DND-41 (cell line): ENCODE measurements at regions not wholly inside any gene's neighbourhood (a gene's known extent, or its start where the extent isn't known, plus 50 kb on each side); places are given as distances from the start of the nearest gene placed in this dataset.

Source experiments
- EZH2 ChIP-seq: IDR thresholded peaks from 3 replicates; pipeline ENCODE4 v1.6.1; 2012; ENCODE audit warnings: borderline replicate concordance, low read depth, mild to moderate bottlenecking, moderate library complexity, low read length, inconsistent platforms; ENCODE audit not compliant: severe bottlenecking
- TF ChIP-seq, protein P1 (sequence below): IDR thresholded peaks from 2 replicates; pipeline ENCODE4 v1.5.1; 2012; ENCODE audit warnings: borderline replicate concordance, low read length, moderate library complexity, mild to moderate bottlenecking; ENCODE audit not compliant: poor library complexity, severe bottlenecking; ENCODE audit errors: extremely low read depth

DNA sequence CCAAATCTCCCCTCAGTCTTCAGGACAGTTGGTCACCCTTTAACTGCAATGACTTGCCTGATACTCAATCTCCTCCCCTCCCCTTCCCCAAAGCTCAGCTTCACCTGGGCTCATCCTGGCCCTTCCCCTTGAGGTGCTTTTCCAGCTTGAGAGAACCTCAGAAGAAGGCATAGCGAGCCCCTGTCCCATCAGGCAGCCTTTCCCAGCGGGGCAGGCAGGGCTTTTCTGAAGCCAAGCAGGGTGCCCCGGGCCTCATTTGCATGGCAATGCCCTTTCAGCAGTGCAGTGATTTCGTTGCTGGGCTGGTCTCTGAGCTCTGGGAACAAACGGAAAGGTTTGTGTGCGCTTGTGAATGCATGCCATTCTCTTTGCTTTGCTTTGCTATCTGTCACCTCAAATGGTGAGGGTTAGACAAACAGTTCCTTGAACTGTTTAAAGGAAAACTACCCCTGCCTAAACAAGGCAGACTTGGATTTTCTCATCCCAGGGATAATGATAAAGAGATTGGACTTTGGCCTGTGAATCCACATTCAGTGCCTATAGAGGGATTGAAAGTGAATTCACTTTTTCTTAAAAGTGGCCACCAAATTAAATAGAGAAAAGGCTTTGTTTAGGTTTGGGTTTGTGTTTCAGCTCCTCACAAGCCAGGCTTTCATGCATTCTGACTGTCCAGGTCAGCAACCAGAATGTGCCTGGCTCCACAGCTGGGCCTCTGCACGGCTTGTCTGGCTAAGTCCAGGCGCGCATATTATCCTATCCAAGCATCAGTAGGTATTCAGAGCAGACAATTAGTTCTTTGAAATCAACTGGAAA lies 165.3 kb downstream of the ZNF608 start:
- TF ChIP-seq, protein P1, sequence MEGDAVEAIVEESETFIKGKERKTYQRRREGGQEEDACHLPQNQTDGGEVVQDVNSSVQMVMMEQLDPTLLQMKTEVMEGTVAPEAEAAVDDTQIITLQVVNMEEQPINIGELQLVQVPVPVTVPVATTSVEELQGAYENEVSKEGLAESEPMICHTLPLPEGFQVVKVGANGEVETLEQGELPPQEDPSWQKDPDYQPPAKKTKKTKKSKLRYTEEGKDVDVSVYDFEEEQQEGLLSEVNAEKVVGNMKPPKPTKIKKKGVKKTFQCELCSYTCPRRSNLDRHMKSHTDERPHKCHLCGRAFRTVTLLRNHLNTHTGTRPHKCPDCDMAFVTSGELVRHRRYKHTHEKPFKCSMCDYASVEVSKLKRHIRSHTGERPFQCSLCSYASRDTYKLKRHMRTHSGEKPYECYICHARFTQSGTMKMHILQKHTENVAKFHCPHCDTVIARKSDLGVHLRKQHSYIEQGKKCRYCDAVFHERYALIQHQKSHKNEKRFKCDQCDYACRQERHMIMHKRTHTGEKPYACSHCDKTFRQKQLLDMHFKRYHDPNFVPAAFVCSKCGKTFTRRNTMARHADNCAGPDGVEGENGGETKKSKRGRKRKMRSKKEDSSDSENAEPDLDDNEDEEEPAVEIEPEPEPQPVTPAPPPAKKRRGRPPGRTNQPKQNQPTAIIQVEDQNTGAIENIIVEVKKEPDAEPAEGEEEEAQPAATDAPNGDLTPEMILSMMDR: no peak
- TF ChIP-seq EZH2: no peak
